Renal cortical epithelial cell (primary cell): ENCODE measurements at regions not wholly inside any gene's neighbourhood (a gene's known extent, or its start where the extent isn't known, plus 50 kb on each side); places are given as distances from the start of the nearest gene placed in this dataset.
"Not testable (repeated sequence)": the region's sequence is repeated elsewhere in the genome, so short reads cannot be mapped to it uniquely, and the experiment has no call there.

ENCODE experiments used
- DNase-seq: peaks from one replicate; pipeline ENCODE4 v3.0.0-alpha.2; 2011; ENCODE audit warnings: low read depth

DNA sequence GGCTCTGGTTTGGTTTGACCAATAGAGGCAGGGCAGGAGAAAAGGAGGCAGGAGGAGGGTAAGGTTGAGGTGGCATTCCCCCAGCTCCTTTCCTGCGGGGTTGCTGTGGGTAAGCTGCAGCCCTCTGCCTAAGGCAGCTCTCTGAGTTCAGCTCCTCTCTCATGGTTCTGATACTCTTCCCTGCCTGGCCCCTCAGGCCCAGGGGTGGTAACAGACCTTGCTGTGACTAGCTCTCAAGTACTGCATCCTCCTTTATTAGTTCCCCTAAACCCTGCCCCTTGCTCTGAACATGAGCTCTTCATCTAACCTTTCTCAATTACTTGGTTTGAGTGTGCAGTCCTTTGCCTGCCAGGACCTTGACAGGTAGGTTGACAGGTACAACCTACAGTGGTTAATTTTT lies 205.5 kb downstream of the SLC4A3 start:
- DNase-seq, result no peak

- no peak for DNase-seq
Observed at GRCh38 chr2:219835493-219835892, 208.1 kb downstream of the SLC4A3 start.

- DNase-seq, result peak; percentile 2
Observed at GRCh38 chr2:219836647-219837177, 209.3 kb downstream of the SLC4A3 start.

DNA sequence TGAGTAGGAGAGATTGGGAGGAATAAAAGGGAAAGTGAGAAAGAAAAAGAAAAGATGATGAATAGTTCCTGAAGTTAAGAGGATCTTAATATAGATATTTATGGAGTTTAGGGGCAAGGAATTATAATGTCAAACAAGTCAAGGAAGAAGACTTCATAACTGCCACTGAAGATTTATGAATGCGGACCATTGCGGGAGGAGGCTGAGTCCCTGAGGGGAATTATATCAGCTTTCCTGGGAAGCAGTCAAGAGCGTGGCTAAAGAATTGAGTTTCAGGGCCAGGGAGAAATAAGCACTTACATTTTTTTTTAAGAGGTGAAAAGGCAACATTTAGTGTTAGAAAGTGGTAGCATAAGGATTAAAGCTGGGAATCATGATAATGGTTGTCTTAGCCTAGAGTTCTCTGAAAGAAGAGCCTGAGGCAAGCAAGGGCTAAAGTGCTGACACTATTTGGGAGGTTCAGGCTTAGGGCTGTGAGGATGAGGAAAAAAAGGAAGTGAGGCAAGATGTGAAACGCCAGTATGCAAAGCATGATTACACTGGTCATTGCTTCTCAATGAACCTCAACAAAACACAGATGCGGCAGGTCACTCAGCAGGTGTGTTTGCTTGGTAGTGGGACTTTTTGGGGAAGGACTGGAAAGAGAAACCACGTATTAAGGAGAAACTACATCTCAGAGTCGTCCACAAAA lies 217.1 kb downstream of the SLC4A3 start:
- no peak for DNase-seq

GRCh38 chr2:219848882-219849281 lies 221.5 kb downstream of the SLC4A3 start:
- DNase-seq, result no peak

- no peak for DNase-seq
Observed at GRCh38 chr2:219851169-219851568, 223.7 kb downstream of the SLC4A3 start.

GRCh38 chr2:219851801-219852481 lies 224.5 kb downstream of the SLC4A3 start:
- DNase-seq, result peak; percentile 41

DNA sequence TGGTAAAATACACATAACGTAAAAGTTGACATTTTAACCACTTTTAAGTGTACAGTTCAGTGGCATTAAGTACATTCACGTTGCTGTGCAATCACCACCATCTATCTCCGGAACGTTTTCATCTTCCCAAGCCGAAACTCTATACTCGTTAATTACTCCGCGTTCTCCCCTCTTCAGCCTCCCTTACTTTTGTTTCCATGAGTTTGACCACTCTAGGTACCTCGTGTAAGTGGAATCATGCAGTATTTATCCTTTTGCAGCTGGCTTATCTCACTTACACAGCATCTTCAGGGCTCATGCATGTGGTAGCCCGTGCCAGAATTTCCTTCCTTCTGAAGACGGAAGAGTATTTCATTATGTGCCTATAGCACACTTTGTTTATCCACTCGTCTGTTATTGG lies 225.2 kb downstream of the SLC4A3 start:
- no peak for DNase-seq

GRCh38 chr2:219856602-219857001 lies 229.2 kb downstream of the SLC4A3 start:
- peak; percentile 33 for DNase-seq

GRCh38 chr2:219857751-219858150 lies 230.3 kb downstream of the SLC4A3 start:
- DNase-seq, result no peak

- DNase-seq, result no peak
Observed at GRCh38 chr2:219861307-219861706, 233.9 kb downstream of the SLC4A3 start.

DNA sequence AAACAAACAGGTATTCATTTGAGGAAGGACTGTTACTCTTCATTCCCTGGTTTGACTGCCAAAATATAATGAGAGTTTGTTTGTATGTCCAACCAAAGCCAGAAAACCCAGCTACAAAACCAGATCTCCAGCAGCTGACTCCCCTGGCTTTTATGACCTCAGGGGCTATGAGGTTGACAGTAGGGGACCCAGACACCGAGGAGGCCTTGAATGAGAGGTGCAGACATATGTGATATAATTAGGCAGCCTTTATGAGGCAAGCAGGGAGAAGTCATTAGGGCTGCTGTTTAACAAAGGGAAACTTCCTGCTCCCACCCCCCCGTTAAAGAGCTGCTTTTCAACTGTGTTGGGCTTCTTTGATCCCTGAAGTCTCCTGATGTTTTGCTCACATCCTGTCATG lies 236.7 kb downstream of the SLC4A3 start:
- DNase-seq, result no peak

GRCh38 chr2:219868635-219869034 lies 241.2 kb downstream of the SLC4A3 start:
- DNase-seq, result no peak

DNA sequence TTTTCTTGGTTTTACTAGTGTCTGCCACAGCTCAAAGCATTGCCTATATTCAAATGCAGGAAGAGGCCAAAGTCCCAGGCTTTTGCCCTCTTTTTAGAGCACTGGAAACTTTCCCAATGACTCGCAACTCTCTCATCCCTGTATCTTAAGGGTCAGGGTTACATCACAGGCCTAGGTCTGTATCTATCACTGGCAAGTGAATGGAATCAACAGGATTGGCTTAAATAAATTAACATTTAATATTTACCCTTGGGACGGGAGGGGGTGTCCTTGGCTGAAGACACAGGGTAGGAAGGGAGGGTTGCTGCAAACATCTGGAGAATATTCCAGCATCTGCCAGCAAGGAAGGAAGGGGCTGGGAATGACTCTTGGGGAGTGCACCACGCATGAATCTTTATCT lies 242.6 kb downstream of the SLC4A3 start:
- no peak for DNase-seq

GRCh38 chr2:219871351-219871750 lies 243.9 kb downstream of the SLC4A3 start:
- no peak for DNase-seq

GRCh38 chr2:219875036-219875435 lies 247.6 kb downstream of the SLC4A3 start:
- DNase-seq, result no peak

DNA sequence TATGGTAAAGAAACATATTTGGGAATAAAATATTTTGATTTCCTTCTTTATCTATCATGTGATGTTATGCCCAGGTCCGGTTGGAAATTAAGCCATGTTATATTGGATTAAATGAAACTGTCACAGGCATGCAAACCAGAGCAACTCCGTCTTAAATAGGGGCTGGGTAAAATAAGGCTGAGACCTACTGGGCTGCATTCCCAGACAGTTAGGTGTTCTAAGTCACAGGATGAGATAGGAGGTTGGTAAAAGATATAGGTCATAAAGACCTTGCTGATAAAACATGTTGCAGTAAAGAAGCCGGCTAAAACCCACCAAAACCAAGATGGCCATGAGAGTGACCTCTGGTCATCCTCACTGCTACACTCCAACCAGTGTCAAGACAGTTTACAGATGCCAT lies 248.6 kb downstream of the SLC4A3 start:
- not testable (repeated sequence) for DNase-seq

- no peak for DNase-seq
Observed at GRCh38 chr2:219876931-219877330, 249.5 kb downstream of the SLC4A3 start.

DNA sequence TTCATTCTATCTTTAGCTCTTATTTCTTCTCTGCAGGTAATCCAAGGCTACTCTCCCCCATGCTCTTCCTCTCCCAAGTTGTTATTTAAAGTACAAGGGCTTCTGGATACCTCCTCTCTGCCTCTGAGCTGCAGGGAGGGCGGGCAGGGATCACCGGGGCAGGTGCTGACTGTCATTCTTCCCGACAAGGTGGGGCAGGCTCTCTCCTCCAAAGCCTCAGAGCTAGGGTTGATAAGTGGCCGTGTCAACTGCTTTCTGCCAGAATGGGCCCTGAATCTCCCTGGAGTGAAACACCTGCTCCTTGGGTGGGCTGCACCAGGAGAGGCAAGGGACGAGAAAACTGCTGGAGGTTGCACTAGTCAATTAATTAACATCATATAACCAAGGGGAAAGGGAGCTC lies 250.3 kb downstream of the SLC4A3 start:
- DNase-seq, result no peak

DNA sequence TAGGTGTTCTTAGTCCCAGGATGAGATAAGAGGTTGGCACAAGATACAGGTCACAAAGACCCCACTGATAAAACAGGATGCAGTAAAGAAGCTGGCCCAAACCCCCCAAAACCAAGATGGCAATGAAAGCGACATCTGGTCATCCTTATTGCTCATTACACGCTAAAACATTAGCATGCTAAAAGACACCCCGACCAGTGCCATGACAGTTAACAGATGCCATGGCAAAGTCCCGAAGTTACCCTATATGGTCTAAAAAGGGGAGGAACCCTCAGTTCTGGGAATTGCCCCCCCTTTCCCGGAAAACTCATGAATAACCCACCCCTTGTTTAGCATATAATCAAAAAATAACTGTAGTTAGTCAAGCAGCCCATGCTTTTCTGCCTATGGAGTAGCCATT lies 251.1 kb downstream of the SLC4A3 start:
- no peak for DNase-seq

DNA sequence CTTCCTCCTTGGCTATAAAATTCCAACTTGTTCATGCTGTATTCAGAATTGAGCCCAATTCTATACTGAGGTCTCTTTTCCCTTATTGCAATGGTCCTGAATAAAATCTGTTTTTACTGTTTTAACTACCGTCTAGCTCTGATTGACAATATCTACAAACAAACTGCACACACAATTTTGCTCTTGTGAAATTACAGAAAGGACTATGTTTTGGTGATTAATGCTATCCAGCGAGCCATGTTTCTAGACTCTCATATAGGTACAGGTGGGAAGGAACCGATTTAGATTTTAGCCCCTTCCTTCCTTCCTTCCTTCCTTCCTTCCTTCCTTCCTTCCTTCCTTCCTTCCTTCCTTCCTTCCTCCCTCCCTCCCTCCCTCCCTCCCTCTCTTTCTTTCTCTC lies 254.4 kb downstream of the SLC4A3 start:
- DNase-seq, result no peak

- no peak for DNase-seq
Observed at GRCh38 chr2:219886615-219887014, 259.2 kb downstream of the SLC4A3 start.

DNA sequence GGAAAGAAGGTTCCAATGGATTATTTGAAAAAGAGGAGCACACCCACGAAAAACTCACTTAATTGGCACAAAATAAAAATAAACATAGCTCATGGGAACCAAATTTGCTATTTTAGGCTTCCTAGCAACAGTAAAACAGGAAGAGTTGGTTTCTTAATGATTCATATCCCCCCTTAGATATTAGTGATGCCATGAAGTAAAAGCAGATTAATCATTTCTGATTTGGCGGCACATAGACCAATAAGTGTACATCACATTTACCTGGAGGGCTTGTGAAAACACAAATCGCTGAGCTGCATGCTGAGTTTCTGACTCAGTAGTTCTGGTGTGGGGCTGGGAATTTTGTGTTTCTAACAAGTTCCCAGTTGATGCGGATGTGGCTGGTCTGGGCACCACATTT lies 260.4 kb downstream of the SLC4A3 start:
- no peak for DNase-seq
